Astrocyte (in vitro differentiated cells and primary cell): ENCODE measurements at regions not wholly inside any gene's neighbourhood (a gene's known extent, or its start where the extent isn't known, plus 50 kb on each side); places are given as distances from the start of the nearest gene placed in this dataset.

Experiments used
- DNase-seq: peaks from one replicate; pipeline ENCODE4 v3.0.0-alpha.2; 2010; ENCODE audit warnings: low read depth
- FAIRE-seq: peaks from 2 replicates; lab custom pipeline; 2011; peaks lifted over from hg19 to GRCh38; lab: Jason Lieb, UNC
- H2AFZ ChIP-seq: 2 replicates; pipeline ENCODE4 v1.6.0; 2012; ENCODE audit warnings: low read depth, low read length, inconsistent platforms
- H3K27ac ChIP-seq: 2 replicates; pipeline ENCODE4 v1.5.1; 2011; ENCODE audit warnings: low read depth, low read length, inconsistent platforms
- H3K27me3 ChIP-seq: 2 replicates; pipeline ENCODE4 v1.6.0; 2011; ENCODE audit warnings: low read length, inconsistent platforms; ENCODE audit not compliant: insufficient read depth
- H3K36me3 ChIP-seq: 2 replicates; pipeline ENCODE4 v1.5.1; 2011; ENCODE audit warnings: low read length, inconsistent platforms; ENCODE audit not compliant: insufficient read depth
- H3K4me1 ChIP-seq: 2 replicates; pipeline ENCODE4 v1.5.1; 2011; ENCODE audit warnings: low read length, inconsistent platforms; ENCODE audit not compliant: insufficient read depth
- H3K4me2 ChIP-seq: 2 replicates; pipeline ENCODE4 v1.6.0; 2012; ENCODE audit warnings: low read length, inconsistent platforms
- H3K4me3 ChIP-seq: 2 replicates; pipeline ENCODE4 v1.5.1; 2011; ENCODE audit warnings: low read depth, mild to moderate bottlenecking, low read length, inconsistent platforms; ENCODE audit not compliant: insufficient read depth
- H3K79me2 ChIP-seq: 2 replicates; pipeline ENCODE4 v1.6.0; 2012; ENCODE audit warnings: mild to moderate bottlenecking, low read length, inconsistent platforms; ENCODE audit not compliant: insufficient read depth
- H3K9ac ChIP-seq: 2 replicates; pipeline ENCODE4 v1.6.0; 2012; ENCODE audit warnings: mild to moderate bottlenecking, low read length, inconsistent platforms
- H3K9me3 ChIP-seq: 2 replicates; pipeline ENCODE4 v1.5.1; 2012; ENCODE audit warnings: low read depth, mild to moderate bottlenecking, low read length, inconsistent platforms; ENCODE audit not compliant: insufficient read depth
- H4K20me1 ChIP-seq: 2 replicates; pipeline ENCODE4 v1.6.0; 2012; ENCODE audit warnings: low read length, inconsistent platforms; ENCODE audit not compliant: insufficient read depth
- H3K27ac Mint-ChIP-seq: one replicate; pipeline ENCODE4 v1.8.0; 2021; ENCODE audit warnings: mild to moderate bottlenecking, mixed read lengths; ENCODE audit not compliant: unreplicated experiment
- H3K27me3 Mint-ChIP-seq: one replicate; pipeline ENCODE4 v1.8.0; 2021; ENCODE audit warnings: low read depth, mixed read lengths; ENCODE audit not compliant: unreplicated experiment
- H3K36me3 Mint-ChIP-seq: one replicate; pipeline ENCODE4 v1.8.0; 2021; ENCODE audit warnings: low read depth, mixed read lengths; ENCODE audit not compliant: unreplicated experiment
- H3K4me1 Mint-ChIP-seq: one replicate; pipeline ENCODE4 v1.8.0; 2021; ENCODE audit warnings: low read depth, mixed read lengths; ENCODE audit not compliant: unreplicated experiment
- H3K4me3 Mint-ChIP-seq: one replicate; pipeline ENCODE4 v1.8.0; 2021; ENCODE audit warnings: mild to moderate bottlenecking, moderate library complexity, mixed read lengths; ENCODE audit not compliant: unreplicated experiment
- H3K9me3 Mint-ChIP-seq: one replicate; pipeline ENCODE4 v1.8.0; 2021; ENCODE audit warnings: mild to moderate bottlenecking, mixed read lengths; ENCODE audit not compliant: unreplicated experiment
- CTCF ChIP-seq: IDR thresholded peaks from 2 replicates; pipeline ENCODE4 v1.5.1; 2011; ENCODE audit warnings: low read depth, mild to moderate bottlenecking, inconsistent platforms, low read length, moderate library complexity; ENCODE audit not compliant: insufficient read depth
- EZH2 ChIP-seq: IDR thresholded peaks from 2 replicates; pipeline ENCODE4 v1.6.1; 2012; ENCODE audit warnings: mild to moderate bottlenecking, low read length, inconsistent platforms; ENCODE audit not compliant: insufficient read depth

GRCh38 chr12:19988948-19989347 is 379.4 kb upstream of the PDE3A start:
- H3K36me3 ChIP-seq = no peaks in the 10 kb centered on the region
- H3K27ac Mint-ChIP-seq = no peak overlapping the region
- no peaks in the 10 kb centered on the region for H3K27me3 Mint-ChIP-seq
- no peak overlapping the region for H2AFZ ChIP-seq
- H3K9me3 ChIP-seq = no peaks in the 10 kb centered on the region
- no peak overlapping the region for H3K4me3 Mint-ChIP-seq
- no peaks in the 10 kb centered on the region for H4K20me1 ChIP-seq
- peaks cover 8% of the 10 kb centered on the region for H3K4me1 Mint-ChIP-seq
- H3K4me1 ChIP-seq = no peaks in the 10 kb centered on the region
- no peak overlapping the region for H3K4me3 ChIP-seq
- no peaks in the 10 kb centered on the region for H3K79me2 ChIP-seq
- H3K9ac ChIP-seq = no peak overlapping the region
- H3K27me3 ChIP-seq = no peaks in the 10 kb centered on the region
- no peaks in the 10 kb centered on the region for H3K36me3 Mint-ChIP-seq
- H3K9me3 Mint-ChIP-seq = no peaks in the 10 kb centered on the region
- no peak overlapping the region for H3K4me2 ChIP-seq
- TF ChIP-seq EZH2 (no peak), CTCF (no peak)
- DNase-seq (no peak), FAIRE-seq (no peak)
- no peak overlapping the region for H3K27ac ChIP-seq

DNA sequence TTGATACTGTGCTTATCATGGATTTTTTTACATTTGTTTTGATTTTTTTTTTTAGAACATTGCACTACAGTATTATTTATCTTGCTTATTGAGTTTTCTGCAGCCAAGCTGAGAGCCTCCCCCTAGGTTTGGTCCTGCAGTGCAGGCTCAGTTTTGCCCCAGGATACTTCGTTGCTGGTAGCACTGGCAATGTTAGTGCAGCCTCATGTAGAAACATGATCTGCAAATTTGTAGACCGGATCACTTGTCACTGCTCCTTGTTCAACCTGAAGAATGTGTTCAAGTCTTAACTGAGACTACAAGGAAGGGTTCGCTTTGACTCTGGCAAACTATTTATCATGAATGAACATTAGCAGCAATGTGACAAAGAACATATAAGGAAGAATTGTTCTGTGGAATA is 377.2 kb upstream of the PDE3A start:
- H3K9ac ChIP-seq = no peak overlapping the region
- H3K4me3 Mint-ChIP-seq = no peak overlapping the region
- H3K79me2 ChIP-seq = no peaks in the 10 kb centered on the region
- FAIRE-seq (no peak), DNase-seq (no peak)
- H4K20me1 ChIP-seq = no peaks in the 10 kb centered on the region
- H3K4me1 ChIP-seq = no peaks in the 10 kb centered on the region
- H2AFZ ChIP-seq = no peak overlapping the region
- H3K27ac ChIP-seq = no peak overlapping the region
- no peaks in the 10 kb centered on the region for H3K27me3 ChIP-seq
- no peak overlapping the region for H3K4me2 ChIP-seq
- no peaks in the 10 kb centered on the region for H3K27me3 Mint-ChIP-seq
- H3K36me3 ChIP-seq = no peaks in the 10 kb centered on the region
- peaks cover 8% of the 10 kb centered on the region for H3K4me1 Mint-ChIP-seq
- H3K9me3 ChIP-seq = no peaks in the 10 kb centered on the region
- H3K27ac Mint-ChIP-seq = peak overlapping the region; percentile 60
- H3K36me3 Mint-ChIP-seq = no peaks in the 10 kb centered on the region
- H3K9me3 Mint-ChIP-seq = no peaks in the 10 kb centered on the region
- TF ChIP-seq EZH2 = no peak
- TF ChIP-seq CTCF = no peak
- no peak overlapping the region for H3K4me3 ChIP-seq

GRCh38 chr12:19992311-19992710 is 376.0 kb upstream of the PDE3A start:
- no peak overlapping the region for H3K4me3 Mint-ChIP-seq
- Histone ChIP-seq H3K79me2 (no peaks in the 10 kb centered on the region), H4K20me1 (no peaks in the 10 kb centered on the region), H3K4me3 (no peak overlapping the region), H3K27ac (no peak overlapping the region), H3K9me3 (no peaks in the 10 kb centered on the region), H3K27me3 (no peaks in the 10 kb centered on the region), H3K4me2 (no peak overlapping the region), H2AFZ (no peak overlapping the region), H3K4me1 (no peaks in the 10 kb centered on the region), H3K9ac (no peak overlapping the region), H3K36me3 (no peaks in the 10 kb centered on the region)
- DNase-seq = no peak
- no peaks in the 10 kb centered on the region for H3K27me3 Mint-ChIP-seq
- no peak for FAIRE-seq
- H3K9me3 Mint-ChIP-seq = no peaks in the 10 kb centered on the region
- H3K4me1 Mint-ChIP-seq = peaks cover 8% of the 10 kb centered on the region
- no peak for TF ChIP-seq EZH2
- TF ChIP-seq CTCF = no peak
- no peaks in the 10 kb centered on the region for H3K36me3 Mint-ChIP-seq
- no peak overlapping the region for H3K27ac Mint-ChIP-seq
